Glutamatergic neuron (in vitro differentiated cells): ENCODE measurements at regions not wholly inside any gene's neighbourhood (a gene's known extent, or its start where the extent isn't known, plus 50 kb on each side); places are given as distances from the start of the nearest gene placed in this dataset.

Experiments used
- DNase-seq: peaks from one replicate; pipeline ENCODE4 v3.0.0; 2022
- H3K27ac Mint-ChIP-seq: one replicate; pipeline ENCODE4 v1.8.0; 2020; ENCODE audit warnings: mild to moderate bottlenecking, mixed read lengths, inconsistent platforms; ENCODE audit not compliant: unreplicated experiment
- H3K27me3 Mint-ChIP-seq: one replicate; pipeline ENCODE4 v1.8.0; 2020; ENCODE audit warnings: mild to moderate bottlenecking, moderate library complexity, mixed read lengths, inconsistent platforms; ENCODE audit not compliant: unreplicated experiment
- H3K36me3 Mint-ChIP-seq: one replicate; pipeline ENCODE4 v1.8.0; 2020; ENCODE audit warnings: mild to moderate bottlenecking, mixed read lengths, inconsistent platforms; ENCODE audit not compliant: unreplicated experiment
- H3K4me1 Mint-ChIP-seq: one replicate; pipeline ENCODE4 v1.8.0; 2020; ENCODE audit warnings: mild to moderate bottlenecking, low read depth, mixed read lengths, inconsistent platforms; ENCODE audit not compliant: unreplicated experiment
- H3K4me3 Mint-ChIP-seq: one replicate; pipeline ENCODE4 v1.8.0; 2020; ENCODE audit warnings: mild to moderate bottlenecking, mixed read lengths, inconsistent platforms; ENCODE audit not compliant: unreplicated experiment
- H3K9me3 Mint-ChIP-seq: one replicate; pipeline ENCODE4 v1.8.0; 2020; ENCODE audit warnings: mild to moderate bottlenecking, moderate library complexity, mixed read lengths, inconsistent platforms; ENCODE audit not compliant: unreplicated experiment
- CTCF ChIP-seq: fragments of 200-600 bp; sonication (generic); IDR thresholded peaks from one replicate; pipeline ENCODE4 v1.5.0; 2021; ENCODE audit not compliant: partially characterized antibody, unreplicated experiment

- DNase-seq, result no peak
- H3K4me3 Mint-ChIP-seq, result no peak overlapping the region
- H3K4me1 Mint-ChIP-seq, result no peaks in the 10 kb centered on the region
- no peak for TF ChIP-seq CTCF
- H3K27ac Mint-ChIP-seq, result no peak overlapping the region
- H3K36me3 Mint-ChIP-seq, result peaks cover 5% of the 10 kb centered on the region
- H3K27me3 Mint-ChIP-seq, result no peaks in the 10 kb centered on the region
- peaks cover 3% of the 10 kb centered on the region for H3K9me3 Mint-ChIP-seq
These were observed 708.6 kb upstream of the MARCKS start for GRCh38 chr6:113148566-113148965.

- H3K4me3 Mint-ChIP-seq, result no peak overlapping the region
- H3K27me3 Mint-ChIP-seq, result no peaks in the 10 kb centered on the region
- no peaks in the 10 kb centered on the region for H3K4me1 Mint-ChIP-seq
- TF ChIP-seq CTCF, result no peak
- peaks cover 3% of the 10 kb centered on the region for H3K9me3 Mint-ChIP-seq
- DNase-seq, result no peak
- no peak overlapping the region for H3K27ac Mint-ChIP-seq
- H3K36me3 Mint-ChIP-seq, result peaks cover 5% of the 10 kb centered on the region
These were observed 707.6 kb upstream of the MARCKS start for GRCh38 chr6:113149511-113149910.

- Mint-ChIP-seq H3K36me3 (no peaks in the 10 kb centered on the region), H3K4me3 (no peak overlapping the region), H3K27ac (no peak overlapping the region), H3K4me1 (peaks cover 5% of the 10 kb centered on the region), H3K27me3 (no peaks in the 10 kb centered on the region), H3K9me3 (no peaks in the 10 kb centered on the region)
- DNase-seq, result no peak
- TF ChIP-seq CTCF, result no peak
These were observed 696.7 kb upstream of the MARCKS start for GRCh38 chr6:113160306-113161017.

GRCh38 chr6:113161018-113161315 is 696.2 kb upstream of the MARCKS start:
- Mint-ChIP-seq H3K4me3 (no peak overlapping the region), H3K27ac (no peak overlapping the region), H3K36me3 (no peaks in the 10 kb centered on the region), H3K9me3 (no peaks in the 10 kb centered on the region), H3K27me3 (no peaks in the 10 kb centered on the region), H3K4me1 (peaks cover 5% of the 10 kb centered on the region)
- no peak for DNase-seq
- TF ChIP-seq CTCF, result no peak

GRCh38 chr6:113162739-113163138 is 694.4 kb upstream of the MARCKS start:
- no peak for TF ChIP-seq CTCF
- Mint-ChIP-seq H3K4me3 (no peak overlapping the region), H3K27ac (no peak overlapping the region), H3K9me3 (no peaks in the 10 kb centered on the region), H3K4me1 (peaks cover 5% of the 10 kb centered on the region), H3K27me3 (no peaks in the 10 kb centered on the region), H3K36me3 (no peaks in the 10 kb centered on the region)
- DNase-seq, result no peak
